ENCODE measurements at regions not wholly inside any gene's neighbourhood (a gene's known extent, or its start where the extent isn't known, plus 50 kb on each side); places are given as distances from the start of the nearest gene placed in this dataset.

- H3K4me1 ChIP-seq, result no peaks in the 10 kb centered on the region
- intact Hi-C loops (cut with DNase I), result no loop called here
- H3K36me3 ChIP-seq, result no peaks in the 10 kb centered on the region
- no peak overlapping the region for H3K4me3 ChIP-seq
- TF ChIP-seq CTCF (IDR thresholded peaks at IDR 0.05) (no peak), POLR2A (IDR thresholded peaks at IDR 0.05) (no peak)
- no peak overlapping the region for H3K27ac ChIP-seq
- DNase-seq (no peak), ATAC-seq (no peak)
- H3K27me3 ChIP-seq, result no peaks in the 10 kb centered on the region
- 46 to 59% (median 54%) methylated on average over 2 of the region's 2 CpGs for WGBS, 4 donors
- peaks cover 0 to 10% (median 0%) of the 10 kb centered on the region in 12 donors for H3K9me3 ChIP-seq
Measured at GRCh38 chr4:181784881-181785280, 458.3 kb upstream of the TENM3 start.

GRCh38 chr4:181792641-181793040 is 450.6 kb upstream of the TENM3 start:
- WGBS, 4 donors, result 8 to 19% (median 15%) methylated on average over 1 of the region's 1 CpG
- DNase-seq, result no peak
- TF ChIP-seq CTCF (IDR thresholded peaks at IDR 0.05) (no peak), POLR2A (IDR thresholded peaks at IDR 0.05) (no peak)

GRCh38 chr4:181793096-181793495 is 450.1 kb upstream of the TENM3 start:
- no peaks in the 10 kb centered on the region for H3K27me3 ChIP-seq
- intact Hi-C loops (cut with DNase I), result no loop called here

More at GRCh38 chr4:181792641-181793040, 450.6 kb upstream of the TENM3 start:
- no peak for ATAC-seq
- no peak overlapping the region for H3K27ac ChIP-seq
- H3K27me3 ChIP-seq, result no peaks in the 10 kb centered on the region
- H3K9me3 ChIP-seq, result peaks cover 0 to 11% (median 0%) of the 10 kb centered on the region in 12 donors
- no peaks in the 10 kb centered on the region for H3K36me3 ChIP-seq
- no peak overlapping the region for H3K4me3 ChIP-seq
- H3K4me1 ChIP-seq, result no peaks in the 10 kb centered on the region
- intact Hi-C loops (cut with DNase I), result no loop called here

GRCh38 chr4:181796502-181796901 is 446.7 kb upstream of the TENM3 start:
- DNase-seq (no peak), ATAC-seq (no peak)
- TF ChIP-seq CTCF (IDR thresholded peaks at IDR 0.05) (no peak), POLR2A (IDR thresholded peaks at IDR 0.05) (no peak)
- H3K36me3 ChIP-seq, result no peaks in the 10 kb centered on the region
- WGBS, 4 donors, result 74 to 84% (median 81%) methylated on average over 8 of the region's 8 CpGs
- H3K4me3 ChIP-seq, result no peak overlapping the region
- intact Hi-C loops (cut with DNase I), result no loop called here
- H3K27ac ChIP-seq, result no peak overlapping the region
- peaks cover 0 to 11% (median 0%) of the 10 kb centered on the region in 12 donors for H3K9me3 ChIP-seq
- H3K4me1 ChIP-seq, result no peaks in the 10 kb centered on the region
- no peaks in the 10 kb centered on the region for H3K27me3 ChIP-seq

More at GRCh38 chr4:181793096-181793495, 450.1 kb upstream of the TENM3 start:
- no peaks in the 10 kb centered on the region for H3K36me3 ChIP-seq
- H3K9me3 ChIP-seq, result peaks cover 0 to 11% (median 0%) of the 10 kb centered on the region in 12 donors
- no peaks in the 10 kb centered on the region for H3K4me1 ChIP-seq
- DNase-seq (no peak), ATAC-seq (no peak)
- 70 to 82% (median 76%) methylated on average over 6 of the region's 6 CpGs for WGBS, 4 donors
- no peak for TF ChIP-seq CTCF (IDR thresholded peaks at IDR 0.05)
- TF ChIP-seq POLR2A (IDR thresholded peaks at IDR 0.05), result no peak
- H3K4me3 ChIP-seq, result no peak overlapping the region
- no peak overlapping the region for H3K27ac ChIP-seq

All from heart left ventricle (tissue), 16 donors.